NOMO-1 treated with dmso at 0.1 percent for 144 hours (cell line): ENCODE measurements at regions not wholly inside any gene's neighbourhood (a gene's known extent, or its start where the extent isn't known, plus 50 kb on each side); places are given as distances from the start of the nearest gene placed in this dataset.
A peak's percentile ranks its signal among the peaks of the same experiment; 100 is the strongest.
"Not testable (repeated sequence)": the region's sequence is repeated elsewhere in the genome, so short reads cannot be mapped to it uniquely, and the experiment has no call there.

ENCODE experiments used
- DNase-seq: peaks from one replicate; lab custom pipeline; 2025; ENCODE audit not compliant: unreplicated experiment; lab: John Stamatoyannopoulos, UW

DNA sequence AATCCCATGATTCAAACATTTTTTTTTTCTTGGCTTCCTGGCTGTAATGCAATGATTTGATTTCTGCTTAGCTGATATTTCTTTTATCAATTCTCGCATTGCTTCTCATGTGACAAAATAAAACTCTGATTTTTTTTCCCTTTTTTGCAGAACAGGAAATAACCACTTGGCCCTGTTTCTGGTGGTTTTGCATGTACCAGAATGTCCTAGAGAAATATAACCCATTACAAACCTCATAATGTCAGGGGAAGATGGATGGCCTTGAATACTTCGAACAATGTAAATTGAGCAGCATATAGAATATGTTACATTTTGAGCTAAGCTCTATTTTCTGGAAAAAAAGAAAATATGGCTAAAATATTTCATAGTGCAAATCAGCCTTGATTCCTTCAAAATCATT, 275.6 kb downstream of the RAP2B start:
- DNase-seq, result no peak

DNA sequence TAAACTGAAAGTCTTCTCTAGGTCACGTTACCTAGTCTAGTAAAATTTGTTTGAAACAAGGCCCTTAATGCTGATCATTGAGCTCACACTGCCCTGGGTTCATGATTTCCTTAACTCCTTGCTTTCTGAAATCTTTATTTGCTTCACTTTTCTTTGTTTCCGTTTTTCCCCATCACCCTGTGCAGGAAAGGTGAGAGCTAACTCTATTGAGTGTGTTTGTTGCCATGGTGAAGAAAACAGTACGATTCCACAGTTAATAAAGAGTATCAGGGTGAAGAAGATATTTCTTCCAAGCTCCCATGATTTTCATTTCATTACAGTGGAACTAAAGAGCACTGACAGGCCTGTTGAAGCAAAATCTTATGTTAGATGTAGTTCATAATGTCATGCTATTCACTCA, 276.2 kb downstream of the RAP2B start:
- DNase-seq, result no peak

DNA sequence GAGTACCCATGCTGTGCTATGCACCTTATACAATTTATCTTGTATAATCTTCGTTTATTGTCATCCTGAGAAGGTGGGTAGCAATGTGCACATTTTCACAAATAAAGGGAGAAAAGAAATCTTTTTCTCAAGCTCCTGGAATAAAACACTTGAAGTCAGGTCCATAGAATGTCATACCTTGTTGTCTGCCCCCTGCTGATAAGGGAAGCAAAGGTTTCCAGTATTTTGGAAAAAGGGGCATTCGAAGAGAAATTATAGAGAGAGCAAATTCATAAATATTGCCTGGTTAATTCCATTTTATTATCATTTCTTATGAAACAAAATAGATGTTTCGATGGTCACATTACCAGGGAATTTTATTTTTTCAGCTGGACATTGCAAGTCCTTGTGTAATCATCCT, 277.8 kb downstream of the RAP2B start:
- DNase-seq, result no peak

- no peak for DNase-seq
Measured at GRCh38 chr3:153440311-153440710, 278.3 kb downstream of the RAP2B start.

GRCh38 chr3:153442386-153442785, 280.4 kb downstream of the RAP2B start:
- no peak for DNase-seq

DNA sequence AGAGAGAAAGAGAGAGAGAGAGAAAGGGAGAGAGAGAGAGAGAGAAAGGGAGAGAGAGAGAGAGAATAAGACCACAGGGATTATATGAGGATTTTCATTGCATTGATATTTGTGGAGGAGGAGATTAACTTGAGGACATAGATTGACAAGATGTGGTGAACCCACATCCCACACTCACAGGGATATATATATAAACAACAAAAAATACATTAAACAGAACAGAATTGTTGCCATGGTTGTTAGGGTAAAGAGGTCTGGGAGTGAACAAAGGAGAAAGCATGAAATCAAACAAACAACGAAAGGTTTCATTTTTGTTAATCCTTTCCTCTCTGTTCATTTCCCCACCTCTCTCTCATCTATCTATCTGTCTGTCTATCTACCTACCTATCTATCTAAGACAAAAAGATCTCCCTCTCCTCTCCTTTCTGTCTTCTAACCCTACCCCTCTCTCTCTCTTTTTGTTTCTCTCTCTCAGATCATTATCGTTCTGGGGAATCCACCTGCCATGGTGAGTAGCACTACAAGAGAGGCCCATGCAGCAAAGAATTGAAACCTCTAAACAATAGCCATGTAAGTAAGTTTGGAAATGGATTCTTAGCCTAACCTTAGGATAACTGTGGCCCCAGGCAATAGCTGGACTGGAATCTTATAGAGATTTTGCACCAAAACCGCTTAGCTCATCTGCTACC, 280.9 kb downstream of the RAP2B start:
- no peak for DNase-seq

DNA sequence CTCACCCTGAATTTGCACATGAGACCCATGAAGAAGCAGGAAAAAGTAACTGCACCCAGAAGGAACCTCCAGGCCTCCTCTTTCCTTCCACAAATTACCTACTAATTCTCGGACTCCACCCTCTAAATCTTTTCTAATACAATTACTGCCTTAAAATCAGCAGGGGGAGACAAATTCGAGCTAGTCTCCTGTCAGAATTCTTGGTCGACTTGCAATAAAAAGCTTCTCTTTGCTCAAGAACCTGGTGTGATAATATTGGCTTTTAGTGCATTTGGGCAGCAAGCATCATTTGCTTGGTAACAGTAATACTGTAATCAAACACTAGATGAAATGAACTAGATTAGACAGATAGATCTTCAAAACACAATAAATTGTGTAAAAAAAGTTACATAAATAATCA, 281.9 kb downstream of the RAP2B start:
- DNase-seq, result no peak

DNA sequence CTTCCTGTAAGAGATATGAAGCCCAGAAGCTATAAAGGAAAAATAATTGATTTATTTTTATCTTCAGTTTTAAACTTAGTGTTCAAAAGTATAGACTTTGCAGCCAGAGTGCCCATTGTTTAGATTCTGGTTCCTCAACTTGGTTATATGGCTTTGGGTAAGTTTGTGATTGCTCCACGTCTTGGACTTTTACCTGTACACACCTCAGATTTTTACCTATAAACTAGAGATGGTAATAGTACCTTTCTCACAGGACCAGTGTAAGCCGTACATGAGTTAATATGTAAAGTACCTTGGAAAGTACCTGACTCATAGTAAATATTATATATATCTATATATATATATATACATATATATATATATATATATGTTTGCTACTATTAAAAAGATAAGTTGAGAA, 283.8 kb downstream of the RAP2B start:
- no peak for DNase-seq

GRCh38 chr3:153448151-153448829, 286.3 kb downstream of the RAP2B start:
- no peak for DNase-seq

GRCh38 chr3:153456833-153457545, 295.0 kb downstream of the RAP2B start:
- DNase-seq, result no peak

- no peak for DNase-seq
Measured at GRCh38 chr3:153458881-153459280, 296.9 kb downstream of the RAP2B start.

DNA sequence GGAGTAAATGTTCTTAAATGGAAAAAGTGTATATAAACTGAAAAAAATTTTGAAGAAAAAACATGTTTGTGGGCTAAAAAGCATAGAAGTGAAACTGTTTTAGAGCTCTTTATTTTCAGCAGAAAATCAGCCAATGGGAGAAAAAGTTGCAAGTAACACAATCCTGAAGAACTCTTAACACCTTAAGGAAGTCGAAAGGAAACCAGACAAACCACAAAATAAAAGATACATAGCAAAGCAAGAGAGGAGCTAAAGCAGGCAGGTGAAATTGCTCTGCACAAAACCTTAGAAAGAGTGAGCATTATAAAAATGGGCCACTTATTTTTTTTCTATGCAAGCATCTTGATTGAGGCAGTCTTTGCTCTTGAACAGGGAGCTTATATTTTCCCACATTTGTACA, 300.5 kb downstream of the RAP2B start:
- no peak for DNase-seq

GRCh38 chr3:153463895-153464294, 301.9 kb downstream of the RAP2B start:
- DNase-seq, result peak; percentile 62

DNA sequence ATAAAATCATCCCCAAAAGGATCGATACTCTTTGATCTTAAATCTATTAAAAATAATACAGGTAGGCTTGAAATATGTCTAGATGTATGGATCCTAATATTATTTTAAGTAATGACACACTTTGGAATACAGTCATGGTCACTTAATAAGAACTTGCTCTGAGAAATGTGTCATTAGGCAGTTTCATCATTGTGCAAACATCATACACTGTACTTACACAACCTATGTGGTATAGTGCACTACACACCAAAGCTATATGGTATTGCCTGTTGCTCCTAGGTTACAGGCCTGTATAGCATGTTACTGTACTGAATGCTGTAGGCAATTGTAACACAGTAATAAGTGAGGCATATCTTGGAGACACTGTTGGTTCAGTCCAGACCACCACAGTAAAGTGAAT, 307.1 kb downstream of the RAP2B start:
- no peak for DNase-seq

- DNase-seq, result no peak
Measured at GRCh38 chr3:153484842-153485241, 322.8 kb downstream of the RAP2B start.

DNA sequence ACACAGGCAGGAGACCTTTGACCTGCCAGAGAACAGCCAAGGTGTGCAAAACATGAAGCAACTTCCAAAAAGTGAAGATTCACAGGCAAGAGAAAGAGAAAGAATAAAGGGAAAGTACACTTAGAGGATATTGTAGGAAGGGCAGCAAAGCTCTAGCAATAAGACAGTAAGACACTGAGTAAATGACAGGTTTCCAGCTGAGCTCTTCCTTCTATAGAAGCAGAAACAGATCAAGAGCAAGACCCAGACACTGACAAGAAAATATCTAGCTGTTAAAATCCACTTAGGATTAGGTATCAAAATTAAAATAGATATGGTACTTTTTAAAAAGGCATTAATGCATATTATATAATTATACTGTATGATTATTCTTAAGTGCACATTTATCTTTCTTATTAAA, 333.4 kb downstream of the RAP2B start:
- DNase-seq, result no peak

GRCh38 chr3:153502682-153503081, 340.7 kb downstream of the RAP2B start:
- no peak for DNase-seq

GRCh38 chr3:153503873-153504272, 341.8 kb downstream of the RAP2B start:
- DNase-seq, result no peak

- not testable (repeated sequence) for DNase-seq
Measured at GRCh38 chr3:153506205-153506604, 344.2 kb downstream of the RAP2B start.

GRCh38 chr3:153506686-153507085, 344.7 kb downstream of the RAP2B start:
- not testable (repeated sequence) for DNase-seq

- no peak for DNase-seq
Measured at GRCh38 chr3:153513236-153513635, 351.2 kb downstream of the RAP2B start.

GRCh38 chr3:153528473-153528872, 366.4 kb downstream of the RAP2B start:
- DNase-seq, result no peak
